HuH-7.5 (cell line): ENCODE measurements at regions not wholly inside any gene's neighbourhood (a gene's known extent, or its start where the extent isn't known, plus 50 kb on each side); places are given as distances from the start of the nearest gene placed in this dataset.
A peak's percentile ranks its signal among the peaks of the same experiment; 100 is the strongest.

Experiments used
- DNase-seq: peaks from one replicate; pipeline ENCODE4 v3.0.0; 2011; ENCODE audit warnings: low spot score

DNA sequence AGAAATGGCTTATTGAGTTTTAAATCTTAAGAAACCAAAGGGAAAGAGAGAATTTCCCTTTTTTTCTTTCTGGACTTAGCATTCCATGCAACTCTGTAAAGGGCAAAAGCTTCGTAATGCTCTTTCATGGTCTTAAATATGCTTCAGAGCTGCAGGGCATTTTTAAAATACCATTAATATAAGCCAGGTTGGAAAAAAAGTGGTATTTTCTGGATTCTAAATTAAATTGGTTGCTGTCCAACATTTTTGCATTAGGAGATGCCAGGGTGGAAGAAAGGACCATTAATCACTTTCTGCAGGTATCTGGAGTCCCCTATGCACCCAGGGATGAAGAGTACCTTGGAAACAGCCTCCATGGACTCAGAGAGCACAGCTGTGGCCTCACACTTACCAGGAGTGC is 215.1 kb upstream of the DAPK1 start:
- DNase-seq, result no peak

DNA sequence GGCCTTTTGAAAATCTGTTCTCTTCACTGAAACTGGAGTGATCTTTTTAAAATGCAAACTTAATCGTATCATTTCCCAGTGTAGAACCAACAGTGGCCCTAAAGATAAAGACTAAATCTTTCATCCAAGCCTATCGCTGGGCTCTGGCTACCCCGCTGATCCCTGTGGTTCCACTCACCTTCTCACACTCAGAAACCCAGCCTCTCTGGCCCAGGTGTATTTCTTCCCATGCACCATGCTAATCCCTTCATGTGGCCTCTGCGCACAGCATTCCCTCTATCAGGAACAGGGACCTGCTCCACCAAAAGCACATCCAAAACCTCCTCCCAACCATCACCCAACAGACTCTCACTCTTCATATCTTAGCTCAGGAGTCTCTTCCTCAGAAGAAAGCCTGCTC is 214.1 kb upstream of the DAPK1 start:
- no peak for DNase-seq

DNA sequence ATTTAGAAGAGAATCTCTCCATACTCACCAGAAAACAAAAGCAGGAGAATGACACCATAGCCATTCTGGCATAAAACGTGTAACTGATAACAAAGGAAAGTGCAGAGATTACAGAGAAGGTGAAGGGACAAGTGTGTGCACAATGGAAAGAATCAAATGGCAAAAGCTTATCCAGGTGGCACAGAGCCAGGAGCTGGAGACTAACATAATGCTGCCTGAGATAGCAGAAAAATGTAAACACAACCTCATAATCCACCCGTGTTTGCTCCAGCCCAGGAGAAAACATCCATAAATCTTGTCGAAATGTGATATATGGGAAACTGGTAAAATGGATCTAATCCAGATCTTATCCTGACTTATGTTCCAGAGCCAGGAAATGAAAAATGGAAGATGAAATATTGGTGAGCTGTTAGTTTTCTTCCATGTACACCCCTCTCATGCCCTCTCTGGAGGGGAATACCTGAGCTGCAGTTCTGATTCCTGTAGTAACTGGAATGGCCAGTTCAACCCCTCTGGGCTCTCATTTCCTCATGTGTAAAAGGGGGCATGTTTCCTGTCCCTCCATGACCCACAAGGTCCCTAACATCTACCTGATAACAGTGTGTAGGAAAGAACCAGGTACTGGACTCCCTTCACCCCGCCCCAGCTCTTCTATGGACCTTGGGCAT is 212.3 kb upstream of the DAPK1 start:
- DNase-seq, result no peak

DNA sequence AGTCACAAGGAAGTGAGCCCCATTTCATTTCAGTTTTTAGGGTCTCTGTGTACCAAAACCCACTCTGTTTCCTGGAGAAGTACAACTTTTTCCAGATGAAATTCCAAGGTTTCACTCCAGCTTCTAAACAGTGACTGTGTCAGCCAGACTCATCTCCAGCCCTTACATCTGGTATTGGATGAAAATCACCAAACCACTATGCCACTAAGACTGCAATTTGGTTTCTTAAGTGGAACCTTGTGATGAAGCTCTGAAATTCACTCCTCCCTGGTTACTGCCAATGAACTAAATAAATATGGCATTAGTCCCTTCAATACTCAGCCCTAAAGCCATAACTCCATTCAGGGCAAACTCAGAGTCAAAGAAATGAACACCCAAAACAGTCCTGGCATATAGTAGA is 211.2 kb upstream of the DAPK1 start:
- DNase-seq, result no peak

DNA sequence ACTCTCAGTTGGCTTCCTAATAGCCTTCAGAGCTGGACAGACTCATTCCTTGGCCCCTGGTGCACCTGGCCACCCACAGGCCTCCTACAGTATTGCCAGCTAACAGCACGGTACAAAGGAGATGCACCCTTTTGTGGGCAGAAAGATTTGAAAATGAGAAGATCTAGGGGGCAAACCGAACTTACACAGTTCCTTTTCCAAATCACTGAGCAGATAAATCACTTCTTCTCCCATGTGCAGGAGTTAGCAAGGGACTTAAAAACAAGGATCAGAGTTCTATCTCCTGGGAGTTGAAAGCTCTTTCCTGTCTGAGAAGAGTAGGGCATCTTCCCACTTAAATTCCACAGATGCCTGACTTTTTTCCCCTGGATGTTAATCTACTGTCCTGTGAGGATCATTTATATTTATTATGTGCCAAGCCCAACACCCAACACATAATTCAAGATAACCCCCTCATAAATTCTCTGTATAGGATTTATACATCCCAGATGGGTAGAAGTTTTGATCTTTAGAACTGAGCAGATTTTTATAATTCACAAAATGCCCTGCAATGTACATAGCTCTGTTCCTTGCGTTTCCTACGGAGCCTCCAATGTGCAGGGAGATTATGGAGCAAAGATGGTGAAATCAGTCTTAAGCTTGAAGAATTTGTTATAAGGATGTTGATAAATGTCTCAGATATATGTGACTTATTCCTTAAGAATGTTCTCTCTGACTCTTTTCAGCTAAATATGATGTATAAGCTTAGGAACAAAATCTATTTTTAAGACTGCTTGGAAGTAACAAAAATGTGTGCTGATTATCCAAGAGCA is 207.2 kb upstream of the DAPK1 start:
- no peak for DNase-seq

DNA sequence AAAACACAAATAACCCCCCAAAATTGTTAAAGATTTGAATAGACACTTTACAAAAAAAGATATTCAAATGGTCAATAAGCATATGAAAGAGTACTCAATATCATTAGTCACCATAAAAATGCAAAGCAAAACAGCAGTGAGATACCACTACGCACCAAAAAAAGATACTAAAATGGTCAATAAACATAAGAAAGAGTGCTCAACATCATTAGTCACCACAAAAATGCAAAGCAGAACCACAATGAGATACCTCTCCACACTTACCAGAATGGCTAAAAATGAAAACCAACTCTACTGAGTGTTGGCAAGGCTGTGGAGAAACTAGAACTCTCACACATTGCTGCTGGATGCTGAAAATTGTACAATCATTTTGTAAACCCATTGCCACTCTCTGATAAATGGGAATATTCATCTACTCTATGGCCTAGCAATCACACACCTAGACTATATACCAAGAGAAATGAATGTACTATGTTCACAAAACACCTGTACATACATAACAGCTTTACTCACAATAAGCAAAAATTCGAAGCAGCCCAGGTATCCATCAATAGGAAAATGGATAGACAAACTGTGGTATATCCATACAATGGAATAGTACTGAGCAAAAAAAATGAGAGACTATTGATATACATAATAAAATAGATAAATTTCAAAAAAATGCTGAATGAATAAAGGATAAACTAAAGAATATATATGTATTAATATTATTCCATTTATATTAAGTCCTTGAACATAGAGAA is 205.0 kb upstream of the DAPK1 start:
- no peak for DNase-seq

DNA sequence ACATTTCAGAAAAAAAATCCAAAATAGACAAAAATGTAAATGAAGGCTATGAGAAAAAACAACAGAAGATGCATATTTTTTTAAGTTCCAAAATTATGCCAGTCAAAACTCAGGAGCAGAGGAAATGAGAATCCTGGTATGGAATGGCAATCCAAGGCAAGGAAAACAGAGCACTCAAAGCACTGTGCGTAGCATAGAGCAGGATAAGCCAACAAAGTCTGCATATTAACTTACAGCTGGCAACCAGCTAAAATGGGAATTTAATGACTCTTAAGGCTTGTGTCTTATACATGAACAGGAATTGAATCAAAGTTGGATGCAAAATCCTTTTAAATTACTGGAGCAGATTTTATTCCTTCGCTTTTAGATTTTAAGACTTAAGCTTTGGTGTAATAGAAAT is 203.5 kb upstream of the DAPK1 start:
- no peak for DNase-seq

DNA sequence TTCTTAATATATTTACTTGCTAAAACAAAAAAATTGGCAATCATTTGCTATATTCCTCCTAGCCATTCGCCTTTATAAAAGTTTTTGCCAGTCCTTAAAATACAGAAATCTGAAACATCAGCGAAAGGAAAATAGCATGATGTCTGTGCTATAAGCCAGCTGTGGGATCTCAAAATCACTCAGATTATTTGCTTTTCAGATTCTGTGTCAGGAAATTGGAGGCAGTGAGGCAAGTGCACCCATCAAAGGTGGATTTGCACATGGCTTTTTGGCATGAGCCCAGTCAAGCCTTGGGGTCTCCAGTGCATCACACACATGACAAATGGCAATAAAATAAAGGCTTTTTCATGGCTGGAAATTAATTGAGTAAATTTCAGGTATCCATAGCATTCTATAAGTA is 196.8 kb upstream of the DAPK1 start:
- DNase-seq, result no peak

DNA sequence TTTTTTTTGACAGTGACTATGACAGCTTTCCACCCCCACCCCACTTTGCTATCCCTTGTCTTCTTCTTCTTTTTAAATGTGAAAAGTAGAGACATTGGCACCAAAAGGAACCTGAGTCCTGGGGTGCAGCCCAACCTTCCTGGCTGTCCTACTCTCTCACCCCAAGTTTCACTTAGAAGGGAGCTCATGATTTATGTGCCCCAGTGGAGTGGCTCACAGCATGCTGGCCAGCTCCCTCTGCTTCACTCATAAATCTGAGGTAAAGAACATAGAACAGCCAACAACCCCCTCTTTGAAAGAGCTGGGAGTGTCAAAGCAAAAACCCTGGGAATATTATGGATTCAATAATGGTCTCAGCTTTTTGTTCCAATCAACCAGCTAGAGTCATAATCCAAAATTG is 196.3 kb upstream of the DAPK1 start:
- no peak for DNase-seq

DNA sequence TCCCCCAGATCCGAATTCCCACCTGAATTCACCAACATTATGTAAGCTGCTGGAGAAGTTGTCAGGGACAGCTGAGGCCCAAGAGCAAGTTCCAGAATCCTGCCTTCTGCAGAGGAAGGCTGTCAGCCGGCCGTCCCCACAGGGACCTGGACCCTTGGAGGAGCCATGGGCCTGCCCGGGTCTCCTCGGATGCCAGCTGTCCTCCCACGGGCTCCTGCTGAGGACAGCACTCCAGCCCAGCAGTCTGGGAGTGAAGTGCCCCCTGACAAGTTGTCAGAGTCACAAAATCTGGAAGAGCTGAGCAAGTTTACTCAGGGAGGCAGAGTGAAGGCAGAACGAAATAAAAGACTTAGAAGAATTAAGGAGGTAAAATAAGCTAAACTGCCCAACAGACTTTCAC is 192.5 kb upstream of the DAPK1 start:
- DNase-seq, result no peak

DNA sequence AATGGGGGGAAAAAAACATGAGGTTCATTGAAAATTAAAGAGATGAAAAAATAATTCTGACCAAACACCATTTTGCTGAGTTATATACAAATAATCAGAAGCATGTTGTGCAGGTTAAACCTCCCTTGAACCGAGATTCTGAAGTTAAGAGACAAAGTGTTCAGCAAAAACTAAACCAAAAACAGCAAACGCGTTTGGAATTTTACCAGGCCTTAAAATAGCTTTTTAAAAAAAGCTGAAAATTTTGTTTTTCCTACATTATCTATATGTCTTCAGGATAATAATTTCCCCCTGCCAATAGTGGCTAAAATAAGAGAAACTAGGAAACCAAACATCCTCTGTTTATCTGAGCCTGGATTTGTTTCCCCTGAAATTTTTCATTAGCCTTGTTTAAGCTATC is 191.7 kb upstream of the DAPK1 start:
- no peak for DNase-seq

DNA sequence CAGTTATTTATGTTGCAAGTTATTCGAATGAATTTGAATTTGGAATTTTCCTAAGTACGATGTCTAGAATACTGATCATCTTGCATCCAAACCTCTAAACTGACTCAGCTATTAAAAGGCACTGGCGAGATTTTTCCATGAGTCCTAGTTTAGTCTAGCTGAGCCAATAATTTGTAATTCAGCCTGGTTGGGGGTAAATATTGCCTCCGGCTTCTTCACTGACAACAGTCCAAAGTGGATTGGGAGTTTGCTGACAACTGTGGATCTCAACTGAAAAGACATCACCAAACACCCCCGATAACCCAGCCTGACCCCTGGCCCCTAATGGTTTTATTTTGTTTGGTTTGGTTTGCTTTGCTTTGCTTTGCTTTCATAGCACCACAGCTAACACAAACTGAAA is 189.8 kb upstream of the DAPK1 start:
- DNase-seq, result no peak

DNA sequence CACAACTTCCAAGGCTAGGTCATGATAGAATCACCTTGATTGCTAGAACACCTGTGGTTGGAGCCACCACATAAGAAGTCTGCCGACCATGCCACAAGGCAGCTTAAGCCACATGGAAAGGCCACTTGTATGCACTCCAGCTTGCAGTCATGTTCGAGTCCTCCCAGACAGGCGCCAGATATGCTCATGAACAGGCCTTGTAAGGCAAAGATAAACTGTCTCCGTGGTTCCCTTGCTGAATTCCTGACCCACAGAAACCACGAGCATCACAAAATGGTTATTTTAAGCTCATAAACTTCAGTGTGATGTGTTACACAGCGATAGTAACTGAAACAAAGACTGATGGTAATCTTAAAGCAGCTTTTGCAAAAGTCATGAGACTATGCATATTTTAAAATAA is 188.4 kb upstream of the DAPK1 start:
- DNase-seq, result no peak

DNA sequence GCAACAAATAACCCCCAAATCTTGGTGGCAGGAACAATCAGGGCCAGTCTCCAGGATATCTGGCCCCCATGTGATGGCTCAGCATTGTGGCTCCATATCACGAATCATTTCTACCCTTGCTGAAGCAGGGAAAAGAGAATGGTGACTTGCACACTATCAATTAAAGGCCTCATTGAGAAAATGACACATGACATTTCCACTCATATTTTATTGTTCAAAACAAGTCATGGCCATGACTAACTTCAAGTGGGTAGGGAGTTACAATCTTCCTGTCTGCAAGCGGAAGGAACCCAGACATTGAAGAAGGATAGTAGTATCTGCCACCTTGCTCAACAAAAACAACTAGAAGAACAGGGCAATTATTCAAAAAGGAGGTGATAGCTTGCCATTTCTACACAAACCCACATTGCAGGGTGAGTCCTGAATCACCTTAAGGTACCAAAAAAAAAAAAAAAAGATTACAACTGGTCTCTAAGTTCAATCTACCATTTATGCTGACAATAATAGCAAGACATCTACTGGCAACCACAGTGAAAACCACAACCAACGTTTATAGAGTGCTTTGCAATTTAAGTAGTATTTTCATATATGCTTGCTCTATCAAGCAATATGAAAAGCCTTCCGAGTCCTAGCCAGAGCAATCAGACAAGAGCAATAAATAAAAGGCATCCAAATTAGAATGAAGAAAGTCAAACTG is 186.7 kb upstream of the DAPK1 start:
- no peak for DNase-seq

DNA sequence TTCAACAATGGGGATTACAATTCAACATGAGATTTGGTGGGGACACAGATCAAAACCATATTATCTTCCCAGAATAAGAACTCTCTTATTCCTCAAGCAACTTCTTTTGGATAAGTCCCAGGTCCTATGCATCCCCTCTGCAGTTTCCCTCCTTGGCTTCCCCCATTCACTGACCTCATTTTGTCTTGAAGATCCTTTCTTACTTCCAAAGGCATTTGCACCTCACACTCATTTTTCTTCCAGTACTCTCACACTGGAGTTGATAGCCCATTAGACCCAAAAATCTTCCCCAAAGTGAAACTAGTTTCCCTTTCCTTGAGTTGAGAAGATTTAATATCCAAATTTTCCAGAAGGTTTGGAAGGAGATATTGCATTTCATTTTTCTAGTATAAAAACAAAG is 178.0 kb upstream of the DAPK1 start:
- DNase-seq, result no peak

DNA sequence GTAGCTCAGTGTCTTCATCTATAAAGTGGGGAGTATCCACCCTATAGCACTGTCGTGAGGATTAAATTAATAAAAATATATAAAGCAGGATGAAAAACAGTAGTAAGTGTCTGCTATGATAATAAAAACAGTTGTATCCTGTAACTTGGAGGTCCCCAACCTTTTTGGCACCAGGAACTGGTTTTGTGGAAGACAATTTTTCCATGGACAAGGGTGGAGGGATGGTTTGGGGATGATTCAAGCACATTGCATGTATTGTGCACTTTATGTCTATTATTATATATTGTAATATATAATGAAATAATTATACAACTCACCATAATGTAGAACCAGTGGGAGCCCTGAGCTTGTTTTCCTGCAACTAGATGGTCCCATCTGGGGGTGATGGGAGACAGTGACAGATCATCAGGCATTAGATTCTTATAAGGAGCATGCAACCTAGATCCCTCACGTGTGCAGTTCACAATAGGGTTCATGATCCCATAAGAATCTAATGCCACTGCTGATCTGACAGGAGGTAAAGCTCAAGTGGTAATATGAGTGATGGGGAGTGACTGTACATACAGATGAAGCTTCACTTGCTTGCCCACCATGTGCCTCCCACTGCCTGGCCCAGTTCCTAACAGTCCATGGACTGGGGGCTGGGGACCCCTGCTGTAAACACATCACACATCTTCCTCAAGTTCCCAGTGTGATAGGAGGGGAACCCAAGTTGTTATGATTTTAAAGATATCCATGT is 177.4 kb upstream of the DAPK1 start:
- no peak for DNase-seq

DNA sequence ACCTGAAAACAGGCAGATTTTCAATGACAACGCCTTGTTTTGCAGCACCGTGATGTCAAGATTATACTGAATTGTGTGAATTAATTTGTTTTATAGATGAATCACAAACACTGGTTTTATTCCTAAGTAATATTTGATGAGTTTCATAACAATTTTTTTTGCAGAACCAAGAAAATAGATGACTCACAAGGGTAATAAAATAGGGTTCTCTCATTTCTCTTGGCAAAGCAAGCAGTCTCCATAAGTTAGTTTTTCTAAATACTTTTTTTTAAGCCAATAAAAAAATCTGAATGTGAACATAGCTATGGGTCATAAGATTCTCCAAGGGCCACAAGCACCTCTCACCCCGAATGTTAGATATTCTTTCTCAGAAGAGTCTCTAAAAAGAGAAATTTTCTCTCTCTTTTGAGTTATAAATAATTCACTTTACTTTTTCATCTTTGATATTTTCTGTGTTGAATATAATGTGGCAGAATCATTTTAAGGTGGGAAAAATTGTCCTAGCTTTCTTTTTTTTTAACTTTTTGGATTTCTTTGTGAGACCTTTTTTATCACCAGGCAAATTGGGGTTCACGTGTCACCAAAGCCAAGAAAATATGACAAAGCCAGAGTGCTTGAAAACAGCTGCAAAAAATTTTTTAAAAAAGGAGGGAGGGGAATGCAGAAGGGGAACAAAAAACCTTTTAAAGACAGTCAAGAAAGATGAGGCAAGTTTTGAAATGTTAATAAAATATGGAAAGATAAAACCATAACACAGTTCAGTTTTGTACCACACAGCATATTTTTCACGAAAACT is 174.6 kb upstream of the DAPK1 start:
- no peak for DNase-seq

DNA sequence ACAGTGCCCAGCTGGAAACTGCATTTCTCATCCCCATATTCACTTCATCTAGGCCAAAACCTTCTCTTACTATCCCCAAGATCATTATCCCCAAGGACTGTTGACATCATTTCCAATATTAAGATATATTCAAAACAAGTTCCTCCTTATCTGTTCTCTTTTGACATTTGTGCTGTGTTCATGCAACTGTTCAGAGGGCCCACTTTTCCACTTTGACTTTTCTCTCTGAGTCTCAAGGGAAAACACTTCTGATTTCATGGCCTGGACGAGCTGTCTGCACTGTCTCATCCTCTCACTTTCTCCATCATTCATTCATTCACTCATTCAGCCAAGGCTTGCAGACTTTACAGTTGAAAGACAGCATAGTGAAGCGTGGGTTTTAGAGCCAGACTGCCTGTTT is 173.7 kb upstream of the DAPK1 start:
- DNase-seq, result no peak

DNA sequence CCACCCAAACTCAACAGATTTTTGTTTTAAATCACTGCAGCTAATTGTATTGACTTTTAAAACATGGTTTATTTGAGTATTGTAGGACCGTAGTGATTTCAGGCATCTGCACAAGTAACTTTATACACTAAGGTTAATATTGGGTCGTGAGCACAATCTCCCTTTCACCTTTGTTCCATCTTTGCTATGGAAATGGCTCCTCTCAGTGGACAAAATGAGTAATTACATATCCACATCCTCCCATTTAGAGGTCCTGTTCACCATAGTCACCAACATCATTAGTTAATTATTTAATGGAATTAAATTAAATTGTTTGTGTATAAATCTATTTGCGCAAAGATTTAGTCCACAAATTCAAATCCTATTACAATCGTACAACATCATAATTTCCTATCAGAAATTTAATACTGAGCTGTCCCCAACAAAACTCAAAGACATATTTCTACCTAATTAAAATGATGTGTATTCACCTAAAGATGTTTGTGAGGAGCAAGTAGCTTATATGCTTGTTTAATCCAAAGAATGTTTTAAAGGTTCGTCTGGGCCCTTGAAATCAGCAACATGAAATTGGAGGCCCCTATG is 173.0 kb upstream of the DAPK1 start:
- DNase-seq, result peak; percentile 20

DNA sequence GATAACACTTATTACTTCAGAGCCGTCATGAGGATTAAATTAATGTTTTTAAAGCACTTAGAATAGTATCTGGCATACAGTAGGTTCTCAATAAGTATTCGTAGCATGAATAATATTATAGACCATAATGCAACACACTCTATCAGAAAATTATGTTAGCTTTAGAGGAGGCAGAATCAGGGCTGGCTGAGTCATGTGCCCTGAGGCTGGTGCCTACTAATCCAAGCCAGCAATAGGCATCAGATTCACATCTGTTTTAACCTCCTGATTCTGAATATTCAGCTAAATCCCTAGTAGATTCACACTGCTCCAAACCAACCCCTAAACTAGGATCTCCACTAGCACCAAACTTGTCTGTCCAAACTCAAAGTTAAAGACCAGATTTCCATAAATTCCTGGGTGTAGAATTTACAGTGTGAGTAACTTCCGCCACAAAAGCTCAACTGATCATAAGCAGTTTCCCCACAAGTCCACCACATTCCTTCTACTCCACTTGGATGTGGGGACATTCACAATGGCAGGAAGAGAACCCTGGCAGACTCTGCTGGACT is 170.0 kb upstream of the DAPK1 start:
- no peak for DNase-seq
